PC-9 (cell line): ENCODE measurements at regions not wholly inside any gene's neighbourhood (a gene's known extent, or its start where the extent isn't known, plus 50 kb on each side); places are given as distances from the start of the nearest gene placed in this dataset.

ENCODE experiments used
- BruUV-seq: library from RNA; stranded (reverse); fragments of 400-500 nt; replicated peaks from 2 replicates; lab custom pipeline; 2021; lab: Mats Ljungman, UMichigan
- CTCF ChIA-PET: fragments of 300-600 bp; sonication (Branson Sonifier 250); formaldehyde crosslinking; loops from one replicate; lab custom pipeline; 2022; ENCODE audit warnings: antibody characterized with exemption; lab: Charles Lee
- POLR2A ChIA-PET: fragments of 300-600 bp; sonication (Branson Sonifier 250); formaldehyde crosslinking; loops from one replicate; lab custom pipeline; 2022; ENCODE audit warnings: antibody characterized with exemption; ENCODE audit not compliant: unreplicated experiment; lab: Charles Lee
- DNase-seq, 2 experiments: peaks; one replicate each; pipeline versions ENCODE4 v3.0.0 to v3.0.0-alpha.2; 2015 to 2022; ENCODE audit warnings: mixed read lengths in 1 of 2
- H2AFZ ChIP-seq: fragments of 200-600 bp; sonication (generic); 2 replicates; pipeline ENCODE4 v1.8.1; 2017; ENCODE audit warnings: antibody characterized with exemption
- H3F3A ChIP-seq: fragments of 200-600 bp; sonication (generic); 2 replicates; pipeline ENCODE4 v1.8.1; 2017; ENCODE audit warnings: antibody characterized with exemption, mild to moderate bottlenecking, low read depth; ENCODE audit not compliant: insufficient read depth
- H3K27ac ChIP-seq: fragments of 200-600 bp; sonication (generic); 2 replicates; pipeline ENCODE4 v1.6.1; 2016; ENCODE audit warnings: mixed run types
- H3K27me3 ChIP-seq: fragments of 200-600 bp; sonication (generic); 2 replicates; pipeline ENCODE4 v1.6.1; 2016; ENCODE audit warnings: low read depth, mixed run types; ENCODE audit not compliant: insufficient read depth
- H3K36me3 ChIP-seq: fragments of 200-600 bp; sonication (generic); 2 replicates; pipeline ENCODE4 v1.6.1; 2016; ENCODE audit warnings: low read depth, mixed run types
- H3K4me1 ChIP-seq: fragments of 200-600 bp; sonication (generic); replicated peaks from 2 replicates; pipeline ENCODE4 v1.6.1; 2016; ENCODE audit warnings: mixed run types; ENCODE audit not compliant: insufficient read depth
- H3K4me2 ChIP-seq: fragments of 200-600 bp; sonication (generic); 2 replicates; pipeline ENCODE4 v1.6.1; 2017; ENCODE audit warnings: mixed run types
- H3K4me3 ChIP-seq: fragments of 200-600 bp; sonication (generic); 2 replicates; pipeline ENCODE4 v1.6.1; 2016; ENCODE audit warnings: mixed run types
- H3K79me2 ChIP-seq: fragments of 200-600 bp; sonication (generic); 2 replicates; pipeline ENCODE4 v1.6.1; 2017; ENCODE audit warnings: low read depth, mixed run types
- H3K9me2 ChIP-seq: fragments of 200-600 bp; sonication (generic); 2 replicates; pipeline ENCODE4 v1.8.1; 2017; ENCODE audit warnings: mild to moderate bottlenecking; ENCODE audit not compliant: insufficient read depth
- H3K9me3 ChIP-seq: fragments of 200-600 bp; sonication (generic); 2 replicates; pipeline ENCODE4 v1.8.1; 2016; ENCODE audit warnings: low read depth; ENCODE audit not compliant: insufficient read depth
- H4K20me1 ChIP-seq: fragments of 200-600 bp; sonication (generic); 2 replicates; pipeline ENCODE4 v1.8.1; 2017; ENCODE audit not compliant: insufficient read depth
- CTCF ChIP-seq: fragments of 200-600 bp; sonication (generic); conservative IDR thresholded peaks from 2 replicates; pipeline ENCODE4 v1.6.1; 2017; ENCODE audit warnings: mixed run types, antibody characterized with exemption, mild to moderate bottlenecking, moderate library complexity
- EZH2 ChIP-seq: fragments of 200-600 bp; sonication (generic); IDR thresholded peaks from 2 replicates; pipeline ENCODE4 v1.8.0; 2017; ENCODE audit warnings: antibody characterized with exemption, low read depth
- intact Hi-C: fragments of 100-400 bp; cut with micrococcal nuclease; formaldehyde crosslinking; loops from one replicate; pipeline ENCODE4 v1.10.0; 2022; ENCODE audit not compliant: unreplicated experiment

- Histone ChIP-seq H3K4me3 (no peak overlapping the region), H3K4me1 (no peaks in the 10 kb centered on the region), H2AFZ (no peak overlapping the region), H3K9me2 (no peaks in the 10 kb centered on the region), H3K27me3 (peaks cover 98% of the 10 kb centered on the region), H3K9me3 (no peaks in the 10 kb centered on the region), H3K27ac (no peak overlapping the region), H3K4me2 (no peak overlapping the region), H3K79me2 (no peaks in the 10 kb centered on the region), H4K20me1 (no peaks in the 10 kb centered on the region), H3F3A (no peaks in the 10 kb centered on the region), H3K36me3 (no peaks in the 10 kb centered on the region)
- BruUV-seq, result no TSS peak
- no peak for DNase-seq
- TF ChIP-seq CTCF, result no peak
- TF ChIP-seq EZH2, result no peak
- intact Hi-C loops, result no loop called here
- ChIA-PET POLR2A (no interaction called here), CTCF (no interaction called here)
Measured at GRCh38 chr6:168157272-168158212, 78.5 kb upstream of the FRMD1 start.

- no peak overlapping the region for H3K4me2 ChIP-seq
- no peak overlapping the region for H3K27ac ChIP-seq
- H4K20me1 ChIP-seq, result no peaks in the 10 kb centered on the region
- POLR2A ChIA-PET, result no interaction called here
- CTCF ChIA-PET, result no interaction called here
- H3K27me3 ChIP-seq, result peaks cover 98% of the 10 kb centered on the region
- H2AFZ ChIP-seq, result no peak overlapping the region
- no peaks in the 10 kb centered on the region for H3K79me2 ChIP-seq
- TF ChIP-seq CTCF (no peak), EZH2 (no peak)
- intact Hi-C loops, result no loop called here
- no peaks in the 10 kb centered on the region for H3K36me3 ChIP-seq
- DNase-seq, result no peak
- H3K9me3 ChIP-seq, result no peaks in the 10 kb centered on the region
- no peak overlapping the region for H3K4me3 ChIP-seq
- no peaks in the 10 kb centered on the region for H3F3A ChIP-seq
- no peaks in the 10 kb centered on the region for H3K4me1 ChIP-seq
- no peaks in the 10 kb centered on the region for H3K9me2 ChIP-seq
- BruUV-seq, result no TSS peak
Measured at GRCh38 chr6:168156742-168157265, 77.8 kb upstream of the FRMD1 start.

- no peaks in the 10 kb centered on the region for H3F3A ChIP-seq
- H2AFZ ChIP-seq, result no peak overlapping the region
- BruUV-seq, result no TSS peak
- no peak for TF ChIP-seq EZH2
- TF ChIP-seq CTCF, result no peak
- H3K9me3 ChIP-seq, result no peaks in the 10 kb centered on the region
- H3K4me3 ChIP-seq, result no peak overlapping the region
- intact Hi-C loops, result no loop called here
- no peaks in the 10 kb centered on the region for H4K20me1 ChIP-seq
- no peaks in the 10 kb centered on the region for H3K4me1 ChIP-seq
- H3K36me3 ChIP-seq, result no peaks in the 10 kb centered on the region
- DNase-seq, result no peak
- peaks cover 98% of the 10 kb centered on the region for H3K27me3 ChIP-seq
- ChIA-PET CTCF (no interaction called here), POLR2A (no interaction called here)
- H3K9me2 ChIP-seq, result no peaks in the 10 kb centered on the region
- H3K79me2 ChIP-seq, result no peaks in the 10 kb centered on the region
- no peak overlapping the region for H3K27ac ChIP-seq
- no peak overlapping the region for H3K4me2 ChIP-seq
Measured at GRCh38 chr6:168155821-168156741, 77.1 kb upstream of the FRMD1 start.
